ENCODE measurements at regions not wholly inside any gene's neighbourhood (a gene's known extent, or its start where the extent isn't known, plus 50 kb on each side); places are given as distances from the start of the nearest gene placed in this dataset.

DNA sequence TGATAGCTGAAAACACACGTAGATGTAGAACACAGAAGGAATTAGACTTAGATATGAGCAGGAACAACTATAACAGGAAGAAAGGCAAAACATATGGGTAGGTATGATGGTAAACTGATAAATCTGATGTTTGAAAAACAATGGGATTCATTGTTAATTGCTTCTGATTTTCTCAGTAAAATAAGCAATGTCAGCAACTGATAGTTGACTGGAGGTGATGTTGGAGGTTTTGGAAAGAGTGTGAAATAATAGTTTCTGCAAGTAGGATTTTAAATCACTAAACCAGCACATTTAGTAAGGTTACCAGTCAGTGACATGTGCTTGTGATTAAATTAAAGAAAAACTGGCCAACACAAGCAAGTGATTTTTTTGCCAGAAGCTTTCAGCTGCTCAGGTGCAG is 123.0 kb upstream of the CPNE8 start:
- TF ChIP-seq GLIS2 (tag by site-specific recombination; IDR thresholded peaks at IDR 0.05) = no peak
- no peak for TF ChIP-seq ZNF580 (tag by site-specific recombination; IDR thresholded peaks at IDR 0.05)
- H3K27ac ChIP-seq (ENCODE audit: extremely low read depth, low read depth, low read length) = no peak overlapping the region
- no peaks in the 10 kb centered on the region for H3K36me3 ChIP-seq (ENCODE audit: control insufficient read depth in 2 of 2, insufficient read depth in 1 of 2, low read length in 2 of 2)
- ChIA-PET CTCF (no interaction called here), POLR2A (no interaction called here)
- H3K4me1 ChIP-seq (ENCODE audit: control insufficient read depth, insufficient read depth, low read length) = no peaks in the 10 kb centered on the region; the same call in 1 of the 2 replicates
- no peak overlapping the region for H3K4me3 ChIP-seq (ENCODE audit: low read depth, low read length)
- no peaks in the 10 kb centered on the region for H3K9me3 ChIP-seq (ENCODE audit: control insufficient read depth, insufficient read depth, low read depth, low read length)

GRCh38 chr12:39012870-39013269 is 107.5 kb upstream of the CPNE8 start:
- H3K4me1 ChIP-seq (ENCODE audit: control insufficient read depth, insufficient read depth, low read length) = no peaks in the 10 kb centered on the region
- no peak overlapping the region for H3K27ac ChIP-seq (ENCODE audit: extremely low read depth, low read depth, low read length)
- no peaks in the 10 kb centered on the region for H3K36me3 ChIP-seq (ENCODE audit: control insufficient read depth in 2 of 2, insufficient read depth in 1 of 2, low read length in 2 of 2)
- no peaks in the 10 kb centered on the region for H3K9me3 ChIP-seq (ENCODE audit: control insufficient read depth, insufficient read depth, low read depth, low read length)
- ChIA-PET POLR2A (no interaction called here), CTCF (interaction anchor here (0.7 kb wide), 1 partner anchor 205 kb away, joined by 4 read pairs; no protein-coding TSS in a partner anchor)
- H3K4me3 ChIP-seq (ENCODE audit: low read depth, low read length) = no peak overlapping the region
- TF ChIP-seq ZNF398 (tag by site-specific recombination; IDR thresholded peaks at IDR 0.05) = no peak
- TF ChIP-seq ZNF394 (tag by site-specific recombination; IDR thresholded peaks at IDR 0.05; ENCODE audit: borderline replicate concordance) = no peak
- no peak for TF ChIP-seq GFI1B (tag by site-specific recombination; IDR thresholded peaks at IDR 0.05)
- no peak for TF ChIP-seq IKZF3 (tag by site-specific recombination; IDR thresholded peaks at IDR 0.05)
- no peak for TF ChIP-seq ZNF16 (tag by site-specific recombination; IDR thresholded peaks at IDR 0.05; ENCODE audit: low read depth)
- no peak for TF ChIP-seq ZBTB6 (tag by site-specific recombination; IDR thresholded peaks at IDR 0.05)
- no peak for TF ChIP-seq ZNF544 (tag by site-specific recombination; IDR thresholded peaks at IDR 0.05)
- no peak for TF ChIP-seq ZNF140 (tag by site-specific recombination; IDR thresholded peaks at IDR 0.05)
- TF ChIP-seq ZNF610 (tag by site-specific recombination; IDR thresholded peaks at IDR 0.05; ENCODE audit: borderline replicate concordance) = no peak
- no peak for TF ChIP-seq ZBTB20 (tag by site-specific recombination; IDR thresholded peaks at IDR 0.05)
- TF ChIP-seq ZNF311 (tag by site-specific recombination; IDR thresholded peaks at IDR 0.05; ENCODE audit: borderline replicate concordance) = no peak
- TF ChIP-seq ZNF354C (tag by site-specific recombination; IDR thresholded peaks at IDR 0.05; ENCODE audit: borderline replicate concordance, low read depth) = no peak
- TF ChIP-seq ZNF561 (tag by site-specific recombination; IDR thresholded peaks at IDR 0.05; ENCODE audit: borderline replicate concordance) = no peak
- no peak for TF ChIP-seq REPIN1 (tag by site-specific recombination; IDR thresholded peaks at IDR 0.05; ENCODE audit: low read depth)
- no peak for TF ChIP-seq ELK4 (IDR thresholded peaks at IDR 0.05; ENCODE audit: borderline replicate concordance, low read depth, low read length)

- TF ChIP-seq WT1 (tag by site-specific recombination; IDR thresholded peaks at IDR 0.05) (no peak), SP7 (tag by site-specific recombination; IDR thresholded peaks at IDR 0.05) (0 out of 2 replicates have a peak, but pooled peaks have one; percentile 39)
- Histone ChIP-seq H3K9me3 (ENCODE audit: control insufficient read depth, insufficient read depth, low read depth, low read length) (no peaks in the 10 kb centered on the region), H3K4me1 (ENCODE audit: control insufficient read depth, insufficient read depth, low read length) (no peaks in the 10 kb centered on the region), H3K36me3 (ENCODE audit: control insufficient read depth in 2 of 2, insufficient read depth in 1 of 2, low read length in 2 of 2) (no peaks in the 10 kb centered on the region), H3K4me3 (ENCODE audit: low read depth, low read length) (no peak overlapping the region), H3K27ac (ENCODE audit: extremely low read depth, low read depth, low read length) (no peak overlapping the region)
- ChIA-PET POLR2A (no interaction called here), CTCF (interaction anchor here (0.6 to 0.8 kb wide), 2 partner anchors 36 to 91 kb away, joined by 3 read pairs; no protein-coding TSS in a partner anchor)
Measured at GRCh38 chr12:39011166-39011565, 105.8 kb upstream of the CPNE8 start.

Measured in HEK293 (cell line).